Lung (tissue), 11 donors: ENCODE measurements at regions not wholly inside any gene's neighbourhood (a gene's known extent, or its start where the extent isn't known, plus 50 kb on each side); places are given as distances from the start of the nearest gene placed in this dataset.

ENCODE experiments used
- ATAC-seq: fragments of 200-7000 bp; cut with Tn5 transposase; one replicate; pipeline ENCODE4 v1.9.1; 2020; ENCODE audit warnings: moderate number of reproducible peaks; ENCODE audit not compliant: insufficient read depth, low FRiP score
- DNase-seq, 3 donors: peaks; one replicate each; pipeline ENCODE4 v3.0.0-alpha.2; 2013 to 2017
- H3K27ac ChIP-seq, 2 donors: one replicate each; pipeline ENCODE4 v1.5.1; 2013; ENCODE audit warnings: mild to moderate bottlenecking in 2 of 2, moderate library complexity in 2 of 2, control low read depth in 1 of 2, inconsistent platforms in 1 of 2, low read depth in 1 of 2, low read length in 1 of 2
- H3K27me3 ChIP-seq, 3 donors: one replicate each; pipeline ENCODE4 v1.5.1; 2013; ENCODE audit warnings: low read length in 2 of 3; ENCODE audit not compliant: control insufficient read depth in 3 of 3, insufficient read depth in 3 of 3
- H3K36me3 ChIP-seq, 4 donors: one replicate each; pipeline ENCODE4 v1.5.1; 2013; ENCODE audit warnings: low read length in 4 of 4, mild to moderate bottlenecking in 1 of 4, moderate library complexity in 1 of 4; ENCODE audit not compliant: control insufficient read depth in 4 of 4, insufficient read depth in 4 of 4
- H3K4me1 ChIP-seq, 5 donors: one replicate each; pipeline ENCODE4 v1.5.1; 2013; ENCODE audit warnings: low read length in 5 of 5, mild to moderate bottlenecking in 2 of 5, moderate library complexity in 1 of 5; ENCODE audit not compliant: control insufficient read depth in 5 of 5, insufficient read depth in 5 of 5
- H3K4me3 ChIP-seq: one replicate; pipeline ENCODE4 v1.5.1; 2013; ENCODE audit warnings: mild to moderate bottlenecking, control low read depth, moderate library complexity
- H3K9ac ChIP-seq, 2 donors: one replicate each; pipeline ENCODE4 v1.5.1; 2013; ENCODE audit warnings: low read length in 2 of 2, control low read depth in 1 of 2; ENCODE audit not compliant: insufficient read depth in 1 of 2
- H3K9me3 ChIP-seq, 4 donors: one replicate each; pipeline ENCODE4 v1.5.1; 2013; ENCODE audit warnings: low read length in 3 of 4, mild to moderate bottlenecking in 1 of 4, moderate library complexity in 1 of 4; ENCODE audit not compliant: control insufficient read depth in 4 of 4, insufficient read depth in 3 of 4
- CTCF ChIP-seq: IDR thresholded peaks from 2 replicates; pipeline ENCODE4 v1.5.1; 2012; ENCODE audit warnings: mild to moderate bottlenecking; ENCODE audit errors: control extremely low read depth, extremely low read depth
- WGBS, 2 donors: extraction: QIAGEN DNeasy Blood & Tissue Kit; methylation state at CpG; one replicate each; pipeline ENCODE4 v1.1.7; 2013; 5-methylcytosine and 5-hydroxymethylcytosine counted together
- donor health status: control.
- donor health status: control.
- donor health status: Bipolar disorder and iron deficiency.
- donor health status: healthy.
- donor health status: DM: yes; HTN: yes; CAD: no.

- Histone ChIP-seq H3K9ac (no peak overlapping the region), H3K4me1 (peaks cover 0 to 6% (median 2%) of the 10 kb centered on the region in 5 donors), H3K27me3 (no peaks in the 10 kb centered on the region), H3K9me3 (peaks cover 0 to 4% (median 0%) of the 10 kb centered on the region in 4 donors), H3K36me3 (no peaks in the 10 kb centered on the region), H3K27ac (no peak overlapping the region), H3K4me3 (no peak overlapping the region)
- DNase-seq (no peak), ATAC-seq (no peak)
- no peak for TF ChIP-seq CTCF
- 37 to 53% methylated on average over 7 of the region's 7 CpGs for WGBS, 2 donors
Measured at GRCh38 chr2:60400462-60401246, 152.8 kb downstream of the BCL11A start.

GRCh38 chr2:60394463-60394862, 159.0 kb downstream of the BCL11A start:
- peaks cover 0 to 1% (median 0%) of the 10 kb centered on the region in 4 donors for H3K9me3 ChIP-seq
- H3K9ac ChIP-seq: no peak overlapping the region
- whole genome bisulfite sequencing, 2 donors: 78 to 88% methylated on average over 2 of the region's 2 CpGs
- H3K27ac ChIP-seq: no peak overlapping the region
- ATAC-seq: no peak
- no peak for DNase-seq
- no peaks in the 10 kb centered on the region for H3K36me3 ChIP-seq
- H3K4me1 ChIP-seq: peaks cover 0 to 3% (median 0%) of the 10 kb centered on the region in 5 donors
- no peak overlapping the region for H3K4me3 ChIP-seq
- TF ChIP-seq CTCF: no peak
- H3K27me3 ChIP-seq: no peaks in the 10 kb centered on the region

- ATAC-seq (no peak), DNase-seq (no peak)
- WGBS, 2 donors: 79 to 81% methylated on average over 7 of the region's 7 CpGs
- no peak for TF ChIP-seq CTCF
- Histone ChIP-seq H3K9me3 (peaks cover 0 to 1% (median 0%) of the 10 kb centered on the region in 4 donors), H3K36me3 (no peaks in the 10 kb centered on the region), H3K27ac (no peak overlapping the region), H3K27me3 (no peaks in the 10 kb centered on the region), H3K9ac (no peak overlapping the region), H3K4me1 (peaks cover 0 to 3% (median 0%) of the 10 kb centered on the region in 5 donors), H3K4me3 (no peak overlapping the region)
Measured at GRCh38 chr2:60391649-60392375, 161.6 kb downstream of the BCL11A start.
